ENCODE measurements at regions not wholly inside any gene's neighbourhood (a gene's known extent, or its start where the extent isn't known, plus 50 kb on each side); places are given as distances from the start of the nearest gene placed in this dataset.

GRCh38 chr14:97336179-97336578 lies 539.0 kb downstream of the VRK1 start:
- in situ Hi-C loops (cut with HindIII; ENCODE audit: low sequenced_read_pairs) = no loop called here

- in situ Hi-C loops (cut with HindIII; ENCODE audit: low sequenced_read_pairs) = no loop called here
These were observed 539.6 kb downstream of the VRK1 start for GRCh38 chr14:97336816-97337215.

- in situ Hi-C loops (cut with HindIII; ENCODE audit: low sequenced_read_pairs) = no loop called here
These were observed 540.1 kb downstream of the VRK1 start for GRCh38 chr14:97337267-97337666.

GRCh38 chr14:97337670-97338069 lies 540.5 kb downstream of the VRK1 start:
- in situ Hi-C loops (cut with HindIII; ENCODE audit: low sequenced_read_pairs) = no loop called here

- in situ Hi-C loops (cut with HindIII; ENCODE audit: low sequenced_read_pairs) = no loop called here
These were observed 547.5 kb downstream of the VRK1 start for GRCh38 chr14:97344666-97345065.

GRCh38 chr14:97346675-97347074 lies 549.5 kb downstream of the VRK1 start:
- in situ Hi-C loops (cut with HindIII; ENCODE audit: low sequenced_read_pairs) = no loop called here

GRCh38 chr14:97349463-97349862 lies 552.3 kb downstream of the VRK1 start:
- in situ Hi-C loops (cut with HindIII; ENCODE audit: low sequenced_read_pairs) = no loop called here

- in situ Hi-C loops (cut with HindIII; ENCODE audit: low sequenced_read_pairs) = no loop called here
These were observed 552.8 kb downstream of the VRK1 start for GRCh38 chr14:97349946-97350345.

- in situ Hi-C loops (cut with HindIII; ENCODE audit: low sequenced_read_pairs) = no loop called here
These were observed 553.2 kb downstream of the VRK1 start for GRCh38 chr14:97350415-97350814.

GRCh38 chr14:97350894-97351731 lies 553.9 kb downstream of the VRK1 start:
- in situ Hi-C loops (cut with HindIII; ENCODE audit: low sequenced_read_pairs) = no loop called here

GRCh38 chr14:97353102-97353501 lies 555.9 kb downstream of the VRK1 start:
- in situ Hi-C loops (cut with HindIII; ENCODE audit: low sequenced_read_pairs) = no loop called here

- in situ Hi-C loops (cut with HindIII; ENCODE audit: low sequenced_read_pairs) = no loop called here
These were observed 557.0 kb downstream of the VRK1 start for GRCh38 chr14:97354119-97354722.

GRCh38 chr14:97359341-97359740 lies 562.2 kb downstream of the VRK1 start:
- in situ Hi-C loops (cut with HindIII; ENCODE audit: low sequenced_read_pairs) = no loop called here

- in situ Hi-C loops (cut with HindIII; ENCODE audit: low sequenced_read_pairs) = no loop called here
These were observed 564.0 kb downstream of the VRK1 start for GRCh38 chr14:97361181-97361580.

GRCh38 chr14:97361958-97362357 lies 564.8 kb downstream of the VRK1 start:
- in situ Hi-C loops (cut with HindIII; ENCODE audit: low sequenced_read_pairs) = no loop called here

- in situ Hi-C loops (cut with HindIII; ENCODE audit: low sequenced_read_pairs) = no loop called here
These were observed 569.2 kb downstream of the VRK1 start for GRCh38 chr14:97366400-97366799.

- in situ Hi-C loops (cut with HindIII; ENCODE audit: low sequenced_read_pairs) = no loop called here
These were observed 570.1 kb downstream of the VRK1 start for GRCh38 chr14:97367278-97367677.

GRCh38 chr14:97368049-97368448 lies 570.9 kb downstream of the VRK1 start:
- in situ Hi-C loops (cut with HindIII; ENCODE audit: low sequenced_read_pairs) = no loop called here

GRCh38 chr14:97368900-97369564 lies 571.9 kb downstream of the VRK1 start:
- in situ Hi-C loops (cut with HindIII; ENCODE audit: low sequenced_read_pairs) = no loop called here

GRCh38 chr14:97369901-97370300 lies 572.7 kb downstream of the VRK1 start:
- in situ Hi-C loops (cut with HindIII; ENCODE audit: low sequenced_read_pairs) = no loop called here

GRCh38 chr14:97376310-97376709 lies 579.1 kb downstream of the VRK1 start:
- in situ Hi-C loops (cut with HindIII; ENCODE audit: low sequenced_read_pairs) = no loop called here

GRCh38 chr14:97377550-97377949 lies 580.4 kb downstream of the VRK1 start:
- in situ Hi-C loops (cut with HindIII; ENCODE audit: low sequenced_read_pairs) = no loop called here
